Left ventricle myocardium superior (tissue), 1 donor: ENCODE measurements at regions not wholly inside any gene's neighbourhood (a gene's known extent, or its start where the extent isn't known, plus 50 kb on each side); places are given as distances from the start of the nearest gene placed in this dataset.
"Not testable (repeated sequence)": the region's sequence is repeated elsewhere in the genome, so short reads cannot be mapped to it uniquely, and the experiment has no call there.

Experiments used
- ATAC-seq: fragments of 200-7000 bp; cut with Tn5 transposase; one replicate; pipeline ENCODE4 v1.9.1; 2020; ENCODE audit warnings: mild to moderate bottlenecking, moderate library complexity
- DNase-seq: peaks from one replicate; pipeline ENCODE4 v3.0.0-alpha.2; 2020
- intact Hi-C: fragments of 100-400 bp; cut with micrococcal nuclease; formaldehyde crosslinking; loops from one replicate; pipeline ENCODE4 v1.11.0; 2022
- donor health status: DM: no; HTN: yes; CAD: no; lungs with severe emphysema.

DNA sequence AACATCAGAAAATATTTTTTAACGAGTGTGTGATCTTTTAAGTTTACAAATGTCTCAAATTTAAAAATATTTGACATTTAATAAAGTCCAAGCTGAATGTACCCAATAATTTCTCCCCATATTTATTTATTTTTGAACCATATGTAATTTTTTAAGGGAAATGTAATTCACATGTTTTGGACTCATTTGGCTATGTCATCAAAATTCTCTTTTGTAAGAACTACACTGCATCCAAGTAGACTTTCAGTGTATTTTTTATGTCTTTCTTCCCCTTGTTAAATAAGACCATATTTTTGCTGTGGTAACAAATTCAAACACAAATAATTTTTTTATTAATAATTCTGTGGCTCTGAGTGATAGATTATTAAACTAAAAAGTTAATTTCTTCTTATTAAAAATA, 365.2 kb downstream of the CD109 start:
- intact Hi-C loops, result no loop called here
- no peak for DNase-seq

DNA sequence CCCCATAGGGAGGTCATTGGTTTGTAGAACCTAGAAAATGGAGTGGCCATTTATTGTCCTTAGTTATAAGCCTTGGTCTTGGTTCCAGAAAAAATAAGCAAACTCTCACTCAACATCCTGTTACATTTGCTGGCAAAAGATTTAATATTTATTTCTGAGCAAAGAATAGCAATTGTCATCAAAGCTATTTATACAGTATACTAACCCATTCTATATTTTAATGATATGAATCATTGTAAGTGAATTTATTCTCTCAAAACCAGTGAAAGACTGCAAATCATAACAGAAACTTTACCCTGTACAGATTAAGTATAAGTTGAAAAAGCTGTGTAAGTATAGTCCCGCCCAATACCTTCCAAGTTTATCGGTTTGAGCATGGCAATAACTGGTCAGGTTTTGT, 364.4 kb downstream of the CD109 start:
- no peak for ATAC-seq
- DNase-seq, result no peak
- intact Hi-C loops, result no loop called here

More for the DNA sequence above, 365.2 kb downstream of the CD109 start:
- ATAC-seq, result no peak

DNA sequence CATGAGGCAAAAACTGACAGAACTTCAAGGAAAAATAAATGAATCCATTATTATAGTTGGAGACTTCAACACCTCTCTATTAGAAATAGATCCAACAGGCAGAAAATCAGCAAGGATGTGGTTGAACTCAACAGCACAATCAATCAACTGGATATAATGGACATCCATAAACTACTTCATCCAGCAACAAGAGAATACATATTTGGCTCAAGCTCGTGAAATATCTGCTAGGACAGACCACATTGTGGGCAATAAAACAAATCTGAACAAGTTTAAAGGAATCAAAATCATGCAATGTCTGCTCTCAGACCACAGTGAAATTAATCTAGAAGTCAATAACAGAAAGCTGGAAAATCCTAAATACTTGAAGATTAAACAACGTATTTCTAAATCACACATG, 362.6 kb downstream of the CD109 start:
- DNase-seq, result no peak
- intact Hi-C loops, result no loop called here
- no peak for ATAC-seq

DNA sequence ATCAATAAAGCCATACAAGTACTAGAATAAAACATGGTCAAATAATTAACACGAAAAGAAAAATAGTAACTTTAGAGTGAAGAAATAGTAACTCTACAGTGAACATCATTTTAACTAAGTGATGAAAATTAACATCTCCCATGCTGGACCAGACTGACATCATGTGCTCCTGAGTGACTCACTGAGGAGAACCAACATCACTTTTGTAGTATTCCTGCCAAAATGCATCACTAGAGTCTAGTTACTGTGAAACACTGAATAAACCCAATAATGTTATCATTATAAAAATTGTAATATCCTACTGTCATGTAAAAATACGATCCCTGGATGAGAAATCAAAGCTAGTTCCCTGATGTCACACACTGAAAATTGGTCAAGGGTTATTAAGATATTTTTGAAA, 361.3 kb downstream of the CD109 start:
- DNase-seq, result no peak
- peak; percentile 32 for ATAC-seq
- intact Hi-C loops, result no loop called here

DNA sequence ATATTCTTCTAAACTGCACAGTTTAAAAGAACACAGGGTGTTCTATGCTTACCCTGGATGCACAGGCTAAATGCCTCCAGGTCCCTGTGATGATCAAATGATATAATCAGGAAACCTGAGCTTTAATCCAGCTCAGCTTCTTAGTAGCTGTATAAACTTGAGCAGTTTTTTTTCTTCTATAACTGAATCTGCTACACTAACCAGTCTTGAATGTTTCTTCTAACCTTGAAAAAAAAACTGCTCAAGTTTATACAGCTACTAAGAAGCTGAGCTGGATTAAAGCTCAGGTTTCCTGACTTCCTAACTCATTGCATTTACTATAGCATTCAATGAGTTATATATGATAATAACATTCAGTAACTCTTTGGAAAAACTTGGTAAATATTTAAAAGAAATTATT, 358.2 kb downstream of the CD109 start:
- intact Hi-C loops, result no loop called here
- ATAC-seq (no peak), DNase-seq (no peak)

DNA sequence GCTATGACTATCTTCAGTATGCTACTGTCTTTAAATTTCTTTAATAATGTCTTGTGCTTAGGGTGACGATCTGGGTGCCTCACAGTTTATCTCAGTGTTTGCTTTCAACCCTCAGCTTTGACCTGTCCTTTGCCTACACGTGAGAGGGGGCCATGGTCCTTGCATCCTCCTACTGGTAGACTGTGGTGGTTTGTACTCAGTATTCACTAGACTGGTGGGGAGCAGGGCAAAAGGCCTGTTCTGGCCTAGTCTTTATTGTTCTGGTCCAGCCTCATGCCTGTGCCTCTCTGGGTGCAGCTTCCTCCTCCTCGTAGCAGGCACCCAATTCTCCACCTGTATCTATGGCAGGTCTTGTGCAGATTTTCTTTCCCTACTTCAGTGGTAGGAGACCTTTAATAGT, 354.9 kb downstream of the CD109 start:
- DNase-seq (no peak), ATAC-seq (no peak)
- intact Hi-C loops, result no loop called here

DNA sequence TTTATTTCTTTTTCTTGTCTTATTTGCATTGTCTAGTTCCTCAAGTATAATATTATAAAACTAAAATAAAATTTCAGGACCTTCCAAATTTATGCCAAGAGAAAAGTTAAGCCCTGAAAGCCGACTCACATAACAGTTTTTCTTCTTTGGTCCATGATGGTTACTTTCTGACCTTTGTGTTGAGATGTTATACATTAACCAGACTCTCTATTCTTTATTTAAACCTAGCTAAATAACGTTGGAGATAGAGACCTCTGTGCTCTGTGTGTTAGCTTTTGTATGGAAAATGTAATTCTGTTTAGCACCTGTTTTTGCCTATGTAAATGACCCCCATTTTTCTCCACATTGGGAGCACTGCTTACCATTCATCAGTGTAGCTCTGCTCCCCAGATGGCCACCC, 352.4 kb downstream of the CD109 start:
- ATAC-seq, result no peak
- DNase-seq, result no peak
- intact Hi-C loops, result no loop called here

DNA sequence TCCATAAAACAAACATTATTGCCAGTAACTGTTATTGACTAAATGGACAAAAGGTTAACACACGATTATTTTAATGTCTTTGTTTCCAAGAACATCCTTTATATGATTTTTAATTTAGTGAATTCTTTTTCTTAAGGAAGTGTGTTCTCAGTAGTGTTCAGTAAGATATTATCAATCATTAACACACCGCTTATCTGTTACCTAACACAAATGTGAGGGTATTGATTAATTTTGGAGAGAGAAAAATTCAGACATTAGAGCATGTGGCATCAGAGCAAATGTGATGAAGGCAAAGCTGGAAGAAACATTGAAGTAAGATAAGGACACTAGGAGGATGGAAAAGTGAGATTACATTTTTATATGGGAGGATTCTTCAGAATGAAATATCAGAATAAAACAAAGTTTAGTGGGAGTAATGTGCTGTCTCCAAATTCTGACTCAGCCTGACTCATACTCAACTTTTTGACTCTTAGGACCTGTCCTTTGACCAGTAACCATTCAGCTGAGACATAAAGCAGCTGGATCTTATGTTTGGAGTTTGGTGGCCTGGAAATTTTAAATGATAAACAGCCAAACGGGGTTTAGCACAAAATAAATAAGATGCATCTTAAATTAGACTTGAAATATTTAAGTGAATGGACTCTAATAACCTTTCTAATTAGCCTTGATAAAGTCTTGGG, 348.6 kb downstream of the CD109 start:
- no peak for DNase-seq
- ATAC-seq, result peak; percentile 92
- intact Hi-C loops, result no loop called here

DNA sequence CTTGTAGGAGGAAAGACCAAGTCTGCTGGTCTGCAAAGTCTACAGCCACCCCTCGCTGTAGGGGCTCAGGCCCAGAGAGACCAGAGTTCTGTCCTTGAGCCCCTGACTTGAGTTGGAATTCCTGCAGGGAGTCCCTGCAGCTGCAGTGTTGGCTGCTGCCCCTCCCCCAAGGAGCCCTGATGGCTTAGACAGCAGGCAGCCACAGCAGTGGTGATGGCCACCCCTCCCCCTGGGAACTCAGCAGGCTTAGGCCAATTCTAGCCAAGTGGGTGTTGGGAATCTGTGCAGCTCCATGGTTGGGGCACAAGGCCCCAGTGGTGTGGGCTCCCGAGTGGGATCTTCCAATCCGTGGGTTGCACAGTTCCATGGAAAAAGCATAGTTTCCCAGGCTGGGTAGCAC, 345.4 kb downstream of the CD109 start:
- ATAC-seq, result no peak
- intact Hi-C loops, result no loop called here
- no peak for DNase-seq

DNA sequence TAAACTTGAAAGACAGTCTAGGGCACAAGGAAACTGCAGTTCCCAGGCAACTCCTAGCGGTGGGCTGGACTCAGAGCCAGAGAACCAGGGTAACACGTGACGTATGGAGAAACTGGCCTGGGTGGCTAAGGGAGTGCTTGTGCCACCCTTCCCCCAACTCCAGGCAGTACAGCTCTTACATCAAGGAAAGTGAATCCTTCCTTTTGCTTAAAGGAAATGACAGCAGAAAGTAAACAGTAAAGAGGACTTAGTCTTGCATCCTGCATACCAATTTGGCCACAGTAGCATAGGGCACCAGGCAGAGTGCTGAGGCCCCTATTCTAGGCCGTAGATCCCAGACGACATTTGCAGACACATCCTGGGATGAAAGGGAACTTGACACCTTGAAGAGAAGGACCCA, 322.8 kb downstream of the CD109 start:
- intact Hi-C loops, result no loop called here
- ATAC-seq (no peak), DNase-seq (no peak)

DNA sequence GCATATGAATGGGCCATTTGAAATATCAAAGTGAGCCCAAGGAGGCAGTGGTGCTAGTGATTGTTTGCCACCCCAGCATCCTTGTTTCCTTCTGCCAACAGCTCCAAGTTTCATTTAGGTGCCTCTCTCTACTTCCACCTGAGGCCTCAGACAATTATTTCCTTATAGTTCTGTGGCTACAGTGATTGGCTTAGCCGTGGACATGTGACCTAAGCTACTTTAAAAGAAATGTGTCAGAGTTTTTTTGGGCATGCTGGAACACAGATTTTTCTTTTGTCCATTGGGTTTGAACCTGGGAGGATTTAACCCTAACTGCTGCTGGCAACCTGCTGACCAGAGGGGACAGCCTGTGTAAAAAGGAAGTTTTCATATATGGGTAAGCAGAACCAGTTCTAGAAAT, 319.4 kb downstream of the CD109 start:
- DNase-seq (no peak), ATAC-seq (no peak)
- intact Hi-C loops, result no loop called here

DNA sequence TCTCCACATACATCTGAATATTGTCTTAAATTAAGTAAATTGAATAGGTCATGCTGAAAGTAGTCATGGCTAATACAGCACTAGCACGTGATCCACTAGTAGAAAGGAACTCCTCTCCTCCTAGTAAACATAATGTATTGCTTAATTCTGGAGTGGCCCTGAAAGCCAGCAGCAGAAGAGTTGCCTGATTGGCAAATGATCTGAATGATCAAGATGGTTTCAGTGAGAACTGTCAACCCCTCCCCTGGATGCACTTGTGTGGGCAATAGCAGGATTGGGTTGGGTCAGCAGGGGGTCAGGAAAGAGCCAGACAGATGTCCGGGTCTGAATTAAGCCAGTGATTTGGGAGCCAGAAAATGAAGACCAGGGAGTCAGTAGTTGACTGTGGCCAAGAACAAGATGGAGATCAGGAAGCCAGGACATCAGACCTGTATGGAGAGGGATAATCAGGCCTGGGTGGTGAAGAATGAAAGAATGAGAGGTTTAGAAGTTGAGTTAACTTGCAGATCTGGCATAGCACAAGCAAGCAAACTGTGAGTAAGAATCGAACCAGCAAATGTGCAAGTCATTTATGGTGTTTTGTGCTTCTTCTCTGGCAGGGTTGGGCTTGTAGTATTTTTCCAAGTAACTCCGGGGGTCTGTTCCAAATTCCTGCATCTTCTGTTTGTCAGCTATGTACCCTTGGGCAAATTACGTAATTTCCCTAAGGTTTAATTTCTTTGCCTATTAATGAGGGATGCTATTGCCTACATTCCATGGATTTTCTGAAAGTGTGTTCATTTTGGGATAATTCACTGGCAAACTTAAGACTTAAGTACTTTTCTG, 304.9 kb downstream of the CD109 start:
- ATAC-seq (peak; percentile 36), DNase-seq (no peak)
- intact Hi-C loops, result no loop called here

DNA sequence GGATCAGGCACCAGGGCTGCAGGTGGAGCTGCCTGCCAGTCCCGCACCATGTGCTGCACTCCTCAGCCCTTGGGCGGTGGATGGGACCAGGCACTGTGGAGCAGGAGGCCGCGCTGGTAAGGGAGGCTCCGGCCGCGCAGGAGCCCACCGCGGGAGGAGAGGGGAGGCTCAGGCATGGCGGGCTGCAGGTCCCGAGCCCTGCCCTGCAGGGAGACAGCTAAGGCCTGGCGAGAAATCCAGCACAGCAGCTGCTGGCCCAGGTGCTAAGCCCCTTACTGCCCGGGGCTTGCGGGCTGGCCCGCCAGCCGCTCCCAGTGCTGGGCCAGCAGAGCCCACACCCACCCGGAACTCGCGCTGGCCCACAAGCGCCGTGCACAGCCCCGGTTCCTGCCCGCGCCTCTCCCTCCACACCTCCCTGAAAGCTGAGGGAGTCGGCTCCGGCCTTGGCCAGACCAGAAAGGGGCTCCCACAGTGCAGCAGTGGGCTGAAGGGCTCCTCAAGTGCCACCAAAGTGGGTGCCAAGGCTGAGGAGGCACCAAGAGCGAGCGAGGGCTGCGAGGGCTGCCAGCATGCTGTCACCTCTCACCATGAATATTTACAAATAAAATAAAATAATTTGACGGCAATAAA, 294.7 kb downstream of the CD109 start:
- intact Hi-C loops, ATAC-seq, DNase-seq: not testable (repeated sequence)

DNA sequence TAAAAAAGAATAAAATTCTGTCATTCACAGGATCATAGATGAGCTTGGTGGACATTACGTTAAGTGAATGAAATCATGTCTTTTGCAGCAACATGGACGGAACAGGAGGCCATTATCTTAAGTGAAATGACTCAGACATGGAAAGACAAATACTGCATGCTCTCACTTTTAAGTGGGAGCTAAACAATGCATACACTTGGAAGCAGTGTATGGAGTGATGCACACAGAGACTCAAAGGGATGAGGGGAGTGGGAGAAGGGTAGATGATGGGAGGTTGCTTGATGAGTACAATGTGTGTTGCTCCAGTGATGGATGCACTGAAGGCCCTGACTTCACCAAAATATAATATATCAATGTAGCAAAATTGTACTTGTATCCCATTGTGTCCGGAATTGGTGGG, 293.4 kb downstream of the CD109 start:
- intact Hi-C loops, result no loop called here
- no peak for DNase-seq
- no peak for ATAC-seq

DNA sequence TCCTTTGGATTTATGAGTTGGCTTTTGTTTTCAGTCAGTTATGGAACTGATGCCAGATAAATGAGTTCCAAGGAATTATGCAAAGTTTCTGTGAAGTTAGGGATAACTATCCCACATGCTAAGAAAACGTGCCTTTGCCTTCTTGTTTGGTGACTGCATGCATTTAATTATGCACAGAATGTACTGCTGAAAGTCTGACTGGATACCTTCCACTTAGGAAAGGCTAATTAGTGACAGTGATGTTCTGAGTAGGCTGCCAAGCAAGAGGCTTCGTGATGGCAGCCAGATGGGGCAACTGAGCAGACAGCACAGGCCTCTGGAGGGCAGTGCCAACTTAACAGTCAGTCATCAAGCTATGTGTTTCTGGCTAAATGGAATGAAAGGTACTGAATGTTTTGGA, 289.9 kb downstream of the CD109 start:
- intact Hi-C loops, result no loop called here
- ATAC-seq (no peak), DNase-seq (no peak)

DNA sequence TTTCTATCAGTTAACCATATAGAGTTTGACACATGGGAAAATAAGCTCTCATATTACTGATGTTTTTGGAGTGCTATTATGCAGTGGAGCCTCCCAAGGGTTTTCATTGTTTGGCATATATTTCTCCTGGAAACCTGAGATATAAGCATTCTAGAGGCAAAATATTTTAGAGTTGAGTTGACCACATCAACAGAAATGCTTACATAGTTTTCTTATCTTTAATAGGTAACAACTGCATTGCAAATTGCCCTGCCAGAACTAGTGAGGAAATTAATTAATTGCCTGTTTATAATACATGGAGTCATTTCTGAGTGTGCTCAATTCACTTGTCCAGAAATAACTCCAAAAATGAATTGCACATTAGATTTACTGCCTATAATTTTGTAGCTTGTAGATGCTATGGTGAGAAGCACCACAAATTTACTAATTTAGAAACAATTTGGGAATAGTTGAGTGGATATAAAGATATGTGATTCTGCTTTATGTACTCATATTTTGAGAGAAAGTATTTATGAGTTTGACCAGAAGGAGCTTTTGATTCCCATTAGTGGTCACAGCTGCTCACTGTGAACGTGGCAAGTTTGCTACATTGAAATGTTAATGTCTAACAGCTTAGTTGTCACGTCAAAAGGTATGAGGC, 288.7 kb downstream of the CD109 start:
- intact Hi-C loops, result no loop called here

DNA sequence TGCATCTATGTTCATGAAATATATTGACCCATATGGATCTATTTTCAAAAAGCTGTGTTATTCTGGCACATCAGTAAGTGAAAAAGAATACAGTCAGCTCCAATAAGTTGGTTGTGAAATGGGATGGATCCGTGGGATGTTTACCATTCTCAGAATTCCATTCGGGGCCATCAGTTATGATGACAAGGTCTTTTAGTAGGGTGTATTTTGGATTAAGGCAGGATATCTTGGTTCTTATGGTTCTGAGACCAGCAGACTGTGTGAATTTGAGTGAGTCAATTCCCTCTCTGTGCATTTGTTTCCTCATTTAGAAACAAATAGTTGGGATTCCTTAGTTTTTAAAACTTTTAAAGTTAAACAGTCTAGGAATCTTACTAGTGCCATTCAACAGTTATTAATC, 287.4 kb downstream of the CD109 start:
- DNase-seq, result no peak
- intact Hi-C loops, result no loop called here
- ATAC-seq, result no peak

More for the DNA sequence above, 288.7 kb downstream of the CD109 start:
- no peak for ATAC-seq
- no peak for DNase-seq

DNA sequence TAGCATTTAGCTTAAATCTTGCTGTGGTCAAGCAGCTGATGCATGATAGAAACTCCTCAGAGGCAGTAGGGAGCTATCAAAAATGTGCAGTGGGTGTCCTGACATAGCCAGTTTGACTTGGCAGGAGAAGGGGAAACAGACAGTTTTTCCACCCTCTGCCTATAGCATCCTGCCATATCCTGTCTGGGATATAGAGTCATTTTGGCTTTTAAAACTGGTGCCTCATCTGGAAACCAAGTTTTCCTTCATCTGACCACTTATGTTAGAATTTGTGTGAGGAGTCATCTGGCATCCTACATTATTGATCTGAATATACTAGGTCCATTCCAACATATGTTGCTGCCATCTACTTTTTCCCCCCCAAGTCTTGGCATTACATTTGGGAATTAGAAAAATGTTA, 284.1 kb downstream of the CD109 start:
- ATAC-seq, result no peak
- intact Hi-C loops, result no loop called here
- no peak for DNase-seq

DNA sequence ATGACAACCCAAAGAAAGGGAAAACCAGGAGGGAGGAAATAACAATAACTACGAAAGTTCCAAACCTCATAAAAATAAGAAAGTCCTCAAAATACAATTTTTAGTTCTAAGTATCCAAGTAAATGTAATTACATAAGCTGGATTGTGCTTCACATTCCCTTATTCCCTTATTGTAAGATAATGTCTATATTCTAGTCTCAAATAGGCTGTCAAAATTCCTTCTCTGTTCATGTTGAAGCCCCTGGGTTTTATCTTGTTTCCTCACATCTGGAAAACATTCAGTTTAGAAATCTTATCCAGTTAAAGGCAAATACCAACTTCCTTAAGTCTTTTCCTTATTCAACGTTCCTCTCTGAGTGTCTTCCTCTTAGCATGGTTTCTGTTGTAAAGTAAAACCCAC, 282.3 kb downstream of the CD109 start:
- intact Hi-C loops, result no loop called here
- DNase-seq, result no peak
- no peak for ATAC-seq

DNA sequence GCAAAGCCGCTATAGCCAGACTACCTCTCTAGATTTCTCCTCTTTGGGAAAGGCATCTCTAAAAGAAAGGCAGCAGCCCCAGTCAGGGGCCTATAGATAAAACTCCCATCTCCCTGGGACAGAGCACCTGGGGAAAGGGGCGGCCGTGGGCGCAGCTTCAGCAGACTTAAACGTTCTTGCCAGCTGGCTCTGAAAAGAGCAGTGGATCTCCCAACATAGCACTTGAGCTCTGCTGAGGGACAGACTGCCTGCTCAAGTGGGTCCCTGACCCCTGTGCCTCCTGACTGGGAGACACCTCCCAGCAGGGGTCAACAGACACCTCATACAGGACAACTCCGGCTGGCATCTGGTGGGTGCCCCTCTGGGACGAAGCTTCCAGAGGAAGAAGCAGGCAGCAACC, 276.5 kb downstream of the CD109 start:
- DNase-seq, intact Hi-C loops, ATAC-seq: not testable (repeated sequence)
